Lung microvascular endothelial cell (primary cell): ENCODE measurements at regions not wholly inside any gene's neighbourhood (a gene's known extent, or its start where the extent isn't known, plus 50 kb on each side); places are given as distances from the start of the nearest gene placed in this dataset.

ENCODE experiments used
- DNase-seq, 2 donors: peaks; one replicate each; pipeline versions ENCODE4 v3.0.0 to v3.0.0-alpha.2; 2010; ENCODE audit warnings: low read depth in 2 of 2

- no peak for DNase-seq
Observed at GRCh38 chr20:21981597-21982344, 276.3 kb downstream of the PAX1 start.

- no peak for DNase-seq
Observed at GRCh38 chr20:21981179-21981578, 275.7 kb downstream of the PAX1 start.

GRCh38 chr20:21971436-21971835 lies 266.0 kb downstream of the PAX1 start:
- DNase-seq = no peak

- no peak for DNase-seq
Observed at GRCh38 chr20:21968486-21968885, 263.0 kb downstream of the PAX1 start.

GRCh38 chr20:21967481-21967880 lies 262.0 kb downstream of the PAX1 start:
- DNase-seq = no peak

- DNase-seq = no peak
Observed at GRCh38 chr20:21956591-21956990, 251.1 kb downstream of the PAX1 start.

GRCh38 chr20:21947406-21947805 lies 241.9 kb downstream of the PAX1 start:
- DNase-seq = no peak

GRCh38 chr20:21944227-21944626 lies 238.8 kb downstream of the PAX1 start:
- DNase-seq = no peak

GRCh38 chr20:21941941-21942805 lies 236.7 kb downstream of the PAX1 start:
- DNase-seq = no peak

- no peak for DNase-seq
Observed at GRCh38 chr20:21936720-21937380, 231.4 kb downstream of the PAX1 start.

GRCh38 chr20:21936261-21936660 lies 230.8 kb downstream of the PAX1 start:
- DNase-seq = no peak

- no peak for DNase-seq
Observed at GRCh38 chr20:21933526-21933925, 228.1 kb downstream of the PAX1 start.

GRCh38 chr20:21921251-21921650 lies 215.8 kb downstream of the PAX1 start:
- DNase-seq = no peak

GRCh38 chr20:21920211-21920610 lies 214.7 kb downstream of the PAX1 start:
- DNase-seq = no peak

GRCh38 chr20:21918398-21918797 lies 212.9 kb downstream of the PAX1 start:
- no peak for DNase-seq

GRCh38 chr20:21902391-21902790 lies 196.9 kb downstream of the PAX1 start:
- DNase-seq = no peak

- DNase-seq = no peak
Observed at GRCh38 chr20:21901470-21902275, 196.2 kb downstream of the PAX1 start.

- DNase-seq = no peak
Observed at GRCh38 chr20:21900431-21900830, 195.0 kb downstream of the PAX1 start.

GRCh38 chr20:21874921-21875320 lies 169.5 kb downstream of the PAX1 start:
- DNase-seq = no peak

- no peak for DNase-seq
Observed at GRCh38 chr20:21874127-21874526, 168.7 kb downstream of the PAX1 start.

GRCh38 chr20:21873291-21873690 lies 167.8 kb downstream of the PAX1 start:
- DNase-seq = no peak
